Fibroblast of pulmonary artery (primary cell): ENCODE measurements at regions not wholly inside any gene's neighbourhood (a gene's known extent, or its start where the extent isn't known, plus 50 kb on each side); places are given as distances from the start of the nearest gene placed in this dataset.

Experiments used
- DNase-seq: peaks from one replicate; pipeline ENCODE4 v3.0.0-alpha.2; 2010; ENCODE audit warnings: low read depth
- H3K4me3 ChIP-seq: replicated peaks from 2 replicates; pipeline ENCODE4 v1.5.1; 2011; ENCODE audit warnings: low read depth, mild to moderate bottlenecking, control low read depth, low read length, moderate library complexity
- CTCF ChIP-seq: IDR thresholded peaks from 2 replicates; pipeline ENCODE4 v1.5.1; 2011; ENCODE audit warnings: mild to moderate bottlenecking, control low read depth, low read length, inconsistent platforms; ENCODE audit errors: missing control alignments

- TF ChIP-seq CTCF: no peak
- no peak for DNase-seq
Observed at GRCh38 chr2:16324544-16324937, 341.1 kb downstream of the CYRIA start.

GRCh38 chr2:16323551-16324543, 341.8 kb downstream of the CYRIA start:
- TF ChIP-seq CTCF: no peak
- DNase-seq: no peak
- no peak overlapping the region for H3K4me3 ChIP-seq

More at GRCh38 chr2:16324544-16324937, 341.1 kb downstream of the CYRIA start:
- no peak overlapping the region for H3K4me3 ChIP-seq

GRCh38 chr2:16323126-16323520, 342.5 kb downstream of the CYRIA start:
- DNase-seq: no peak
- no peak for TF ChIP-seq CTCF
- no peak overlapping the region for H3K4me3 ChIP-seq

- DNase-seq: no peak
Observed at GRCh38 chr2:16322308-16323125, 343.1 kb downstream of the CYRIA start.

GRCh38 chr2:16321872-16322271, 343.8 kb downstream of the CYRIA start:
- DNase-seq: no peak
- no peak for TF ChIP-seq CTCF
- no peak overlapping the region for H3K4me3 ChIP-seq

More at GRCh38 chr2:16322308-16323125, 343.1 kb downstream of the CYRIA start:
- H3K4me3 ChIP-seq: no peak overlapping the region
- no peak for TF ChIP-seq CTCF

- no peak for DNase-seq
- no peak for TF ChIP-seq CTCF
- no peak overlapping the region for H3K4me3 ChIP-seq
Observed at GRCh38 chr2:16321256-16321655, 344.4 kb downstream of the CYRIA start.
